ENCODE measurements at regions not wholly inside any gene's neighbourhood (a gene's known extent, or its start where the extent isn't known, plus 50 kb on each side); places are given as distances from the start of the nearest gene placed in this dataset.

DNA sequence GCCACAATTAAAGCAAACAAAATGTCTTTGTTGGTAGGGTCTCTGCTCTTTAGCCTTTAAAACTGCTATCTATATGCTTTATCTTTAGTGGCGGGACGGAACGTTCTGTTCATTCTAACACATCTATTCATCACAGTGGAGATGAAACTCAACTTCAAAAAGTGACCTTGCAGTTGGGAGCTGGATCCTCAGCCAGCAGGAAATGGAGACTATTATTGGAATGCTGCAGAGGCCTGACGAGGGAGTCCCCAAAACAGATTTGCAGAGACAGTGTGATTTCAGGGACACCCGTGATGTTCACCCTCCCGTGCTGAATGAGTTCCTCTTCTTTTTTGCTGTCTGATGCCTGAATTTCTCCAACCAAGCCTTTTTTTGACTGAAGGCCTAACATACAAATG is 306.0 kb upstream of the SHH start:
- no peak for DNase-seq

DNA sequence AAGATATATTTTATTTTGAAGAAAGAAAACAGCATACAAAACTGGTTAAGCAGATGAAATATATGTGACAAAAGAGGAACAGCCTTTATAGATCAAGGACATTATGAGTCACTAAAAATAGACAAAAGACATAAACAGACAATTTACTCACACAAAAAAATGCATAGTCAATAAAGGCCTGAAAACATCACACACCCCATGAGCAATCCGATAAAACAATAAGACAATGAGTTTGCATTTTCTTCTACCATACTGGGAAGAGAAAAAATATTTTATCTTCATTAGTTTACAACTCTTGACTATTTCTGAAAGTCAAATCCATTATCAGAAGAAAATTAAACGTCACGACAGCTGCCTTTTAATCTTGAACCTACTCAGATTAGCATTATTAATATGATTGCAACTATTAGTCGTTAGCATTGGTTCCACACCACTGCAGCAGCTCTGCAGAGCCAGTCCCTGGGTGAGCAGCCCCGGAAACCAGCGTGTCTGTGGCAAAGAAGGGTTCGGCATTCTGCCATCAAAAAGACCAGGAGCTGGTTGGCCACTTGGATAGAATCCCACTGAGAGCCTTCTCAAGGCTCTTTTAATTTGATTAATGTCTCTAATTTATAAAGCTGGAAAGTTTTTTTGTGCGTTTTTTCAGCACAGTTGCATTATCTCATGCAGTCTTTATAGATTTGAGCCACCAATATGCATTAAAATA is 305.4 kb upstream of the SHH start:
- no peak for DNase-seq

DNA sequence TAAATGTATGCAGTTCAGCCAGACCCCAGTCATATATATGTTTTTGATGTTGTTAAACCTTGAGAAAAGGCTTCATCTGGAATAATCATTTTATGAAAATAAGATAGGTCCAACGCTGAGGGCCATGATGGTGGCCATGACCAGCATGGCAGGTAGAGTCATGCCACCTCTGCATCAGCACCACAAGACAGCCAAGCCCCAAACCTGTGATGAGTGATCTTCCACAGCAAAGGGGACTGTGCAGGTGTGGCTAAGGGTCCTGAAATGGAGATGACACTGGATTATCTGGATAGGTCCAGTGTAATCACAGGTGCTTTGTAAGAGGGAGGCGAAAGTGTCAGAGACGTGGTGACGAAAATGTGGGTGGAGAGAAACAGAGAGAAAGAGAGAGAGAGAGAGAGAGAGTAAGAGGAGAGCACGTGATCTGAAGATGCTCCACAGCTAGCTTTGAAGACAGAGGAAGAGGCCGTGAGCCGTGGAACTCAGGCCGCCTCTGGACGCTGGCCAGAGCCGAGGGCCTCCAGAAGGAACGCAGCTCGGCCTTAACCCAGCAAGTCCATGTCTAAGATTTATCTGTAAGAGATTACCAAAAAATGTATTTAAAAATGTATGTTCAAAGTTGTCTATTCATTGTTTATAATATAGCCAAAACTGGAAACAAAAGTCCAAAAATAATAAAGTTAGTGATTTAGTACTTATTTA is 304.4 kb upstream of the SHH start:
- no peak for DNase-seq

DNA sequence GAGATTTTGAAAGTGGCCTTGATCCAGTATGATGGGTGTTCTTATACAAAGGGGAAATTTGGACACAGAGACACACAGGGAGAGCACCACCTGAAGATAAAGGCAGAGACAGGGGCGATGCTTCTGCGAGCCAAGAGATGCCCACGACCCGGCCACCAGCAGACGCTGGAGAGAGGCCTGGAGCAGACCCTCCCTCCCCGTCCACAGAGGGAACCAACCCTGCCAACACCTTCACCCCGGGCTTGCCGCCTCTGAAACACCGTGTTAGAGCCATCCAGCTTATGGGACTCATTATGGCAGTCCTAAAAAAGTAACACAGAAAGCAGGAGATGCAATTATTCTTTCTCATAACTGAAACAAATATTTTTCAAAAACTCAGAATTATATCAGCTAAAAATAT is 303.3 kb upstream of the SHH start:
- DNase-seq: no peak

DNA sequence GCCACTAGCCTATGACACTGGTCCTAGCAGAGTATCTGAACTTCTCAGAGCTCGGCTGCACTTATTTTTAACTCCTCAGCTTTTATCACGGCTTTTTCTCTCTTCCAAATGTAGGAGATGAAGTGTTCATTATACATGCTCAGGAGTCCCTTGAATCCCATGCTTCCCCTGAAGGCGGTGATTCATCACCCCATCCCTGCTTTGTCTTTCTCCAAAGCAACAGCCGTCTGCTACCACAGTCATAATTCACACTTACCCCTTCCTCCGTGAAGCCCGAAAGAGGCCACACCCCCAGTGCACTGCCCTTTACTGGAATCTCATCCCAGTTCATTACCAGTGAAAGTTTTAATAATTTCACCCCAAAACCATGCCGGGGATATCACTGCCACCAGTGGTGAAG is 301.5 kb upstream of the SHH start:
- no peak for DNase-seq

DNA sequence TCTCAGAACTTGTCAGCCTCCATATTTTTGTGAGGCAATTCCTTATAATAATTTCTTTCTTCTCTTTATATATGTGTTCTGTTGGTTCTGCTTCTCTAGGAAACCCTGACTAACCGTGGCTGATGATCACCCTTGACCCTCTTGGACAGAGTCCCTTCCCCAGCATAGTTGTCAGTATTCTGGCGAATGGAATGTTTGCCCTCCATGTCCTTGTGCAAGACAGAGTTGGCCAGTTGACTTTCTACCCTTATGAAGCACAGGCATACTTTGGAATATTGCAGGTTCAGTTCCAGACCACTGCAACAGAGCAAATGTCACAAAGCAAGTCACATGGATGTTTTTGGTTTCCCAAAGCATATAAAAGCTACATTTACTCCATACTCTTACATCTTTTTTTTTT is 297.7 kb upstream of the SHH start:
- DNase-seq: no peak

DNA sequence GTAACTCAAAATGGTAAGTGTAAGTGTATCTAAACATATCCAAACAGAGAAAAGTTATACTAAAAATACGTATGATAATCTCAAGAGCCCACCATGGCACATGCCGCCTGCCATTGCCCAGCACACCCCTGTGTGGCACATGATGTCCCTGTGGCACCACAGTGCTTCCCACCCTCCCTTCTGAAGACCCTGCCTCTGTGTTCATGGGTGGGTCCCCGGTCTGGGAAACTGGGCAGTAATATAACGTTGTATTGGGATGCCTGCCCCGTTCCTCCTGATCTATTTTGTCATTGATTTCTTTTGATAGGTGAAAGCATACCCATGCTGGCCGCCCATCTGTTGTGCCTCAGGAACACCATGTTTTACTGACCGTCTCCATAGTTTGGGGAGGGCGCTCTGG is 296.8 kb upstream of the SHH start:
- DNase-seq: no peak

DNA sequence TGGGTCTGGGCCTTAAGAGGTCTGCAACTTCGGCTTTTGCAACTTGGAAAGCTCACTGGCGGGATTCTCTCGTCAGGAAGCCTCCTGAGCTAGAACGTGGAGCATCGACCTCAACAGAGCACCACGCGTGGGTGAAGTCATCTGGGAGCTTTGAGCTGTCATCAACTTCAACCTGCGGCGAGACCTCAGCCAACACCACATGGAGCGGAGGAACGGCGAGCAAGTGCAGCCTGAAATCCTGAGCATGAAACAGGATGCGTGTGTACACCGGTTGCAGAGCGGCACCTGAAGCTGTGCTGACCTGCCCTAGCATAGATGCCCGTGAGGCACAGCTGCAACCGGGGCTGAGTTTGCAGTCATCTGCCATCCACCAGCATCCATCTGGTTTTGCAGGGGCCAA is 295.7 kb upstream of the SHH start:
- DNase-seq: no peak

DNA sequence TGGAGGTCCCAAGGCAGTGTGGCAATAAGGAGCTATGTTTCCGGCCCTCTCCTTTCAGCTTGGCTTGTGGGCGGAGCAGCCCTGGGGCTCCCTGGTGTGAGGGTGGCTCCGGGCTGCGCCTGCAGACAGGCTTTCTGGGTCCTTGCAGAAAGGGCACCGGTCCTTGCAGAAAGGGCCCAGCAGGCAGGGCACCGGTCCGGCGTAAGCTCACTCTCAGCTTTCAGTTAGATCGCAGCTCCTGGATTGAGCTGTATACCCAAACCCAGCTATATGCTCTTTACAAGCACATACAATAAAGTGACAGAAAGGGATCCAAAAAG is 293.8 kb upstream of the SHH start:
- no peak for DNase-seq

DNA sequence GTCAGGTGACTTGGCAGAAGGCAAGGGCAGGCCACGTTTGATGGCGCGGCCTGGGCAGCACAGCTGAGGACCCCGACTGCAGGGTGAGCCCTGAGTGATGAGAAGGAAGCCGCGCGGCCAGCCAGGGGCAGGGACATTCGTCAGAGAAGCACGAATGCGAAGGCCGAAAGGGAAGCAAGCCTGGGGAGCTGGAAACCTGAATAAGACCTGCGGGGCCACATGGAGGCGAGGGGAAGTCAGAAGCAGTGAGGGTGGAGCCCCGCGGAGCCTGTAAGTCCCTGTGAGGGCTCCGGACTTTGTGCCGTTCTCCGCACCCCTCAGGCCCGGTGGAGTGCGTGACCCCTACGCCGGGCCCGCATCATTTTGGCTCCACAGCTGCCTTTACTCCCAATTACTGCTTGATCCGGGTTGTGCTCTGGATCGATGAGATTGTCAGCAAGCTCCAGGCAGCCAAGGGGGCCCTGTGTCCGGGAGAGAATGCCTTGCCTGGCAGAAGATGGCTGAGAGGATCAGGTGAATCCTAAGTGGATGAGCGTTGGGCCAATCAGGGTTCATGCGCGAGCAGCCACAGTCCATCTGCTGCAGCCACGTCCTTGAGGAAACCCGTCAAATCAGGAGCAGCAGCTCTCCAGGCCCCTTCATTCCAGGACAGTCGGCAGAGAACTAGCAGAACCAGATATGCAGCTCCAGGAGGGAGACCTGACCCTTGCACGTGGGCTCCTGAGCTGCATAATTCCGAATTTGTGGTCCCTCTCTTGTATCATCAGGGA is 293.3 kb upstream of the SHH start:
- DNase-seq: no peak

DNA sequence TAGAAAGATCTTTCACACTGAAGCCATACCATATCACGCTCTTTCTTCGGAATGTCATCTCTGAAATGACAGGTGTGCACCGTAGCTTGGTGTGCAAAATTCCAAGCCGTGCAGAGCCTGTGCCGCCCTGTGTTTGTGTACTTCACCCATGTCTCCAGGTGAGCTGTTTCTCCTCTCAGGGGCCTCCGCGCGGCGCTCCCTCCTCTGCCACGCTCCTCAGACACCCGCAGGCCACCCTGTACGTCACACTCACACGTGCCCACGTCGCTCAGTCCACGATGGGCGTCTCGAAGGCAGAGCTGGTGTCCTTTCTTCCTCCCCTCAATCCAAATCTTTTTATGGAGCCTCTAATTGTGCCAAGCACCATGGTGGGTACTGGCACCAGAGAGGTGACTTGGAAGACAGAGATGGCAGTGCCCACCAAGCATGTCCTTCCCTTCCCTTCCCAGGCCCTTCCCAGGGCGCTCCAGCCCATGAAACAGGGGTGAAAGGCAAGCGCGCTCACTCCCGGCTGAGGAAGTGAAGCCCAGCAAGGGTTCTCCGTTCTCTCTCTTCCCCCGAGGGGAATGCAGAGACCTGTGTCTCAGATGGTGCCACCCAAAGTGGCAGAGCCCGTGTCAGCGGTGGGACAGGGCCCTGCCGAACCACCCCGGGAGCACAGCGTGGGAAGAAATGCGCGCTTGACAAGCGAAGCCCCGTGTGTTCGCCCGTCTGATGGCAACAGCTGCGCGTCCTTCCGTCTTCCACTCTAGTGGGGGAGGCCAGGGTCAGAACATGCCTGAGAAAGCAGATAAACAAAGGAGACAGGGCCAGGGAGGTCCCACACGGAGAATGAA is 292.5 kb upstream of the SHH start:
- DNase-seq: no peak

DNA sequence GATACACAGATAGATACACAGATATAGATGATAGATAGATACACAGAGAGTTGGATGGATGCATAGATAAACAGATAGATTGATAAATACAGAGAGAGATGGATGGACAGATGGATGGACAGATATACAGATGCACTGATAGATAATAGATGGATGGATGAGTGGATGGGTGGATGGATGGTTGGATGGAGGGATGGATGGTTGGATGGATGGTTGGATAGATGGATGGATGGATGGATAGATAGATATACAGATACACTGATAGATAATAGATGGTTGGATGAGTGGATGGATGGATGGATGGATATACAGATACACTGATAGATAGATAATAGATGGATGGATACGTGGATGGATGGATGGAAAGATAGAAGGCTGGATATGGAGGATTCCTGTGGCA is 290.0 kb upstream of the SHH start:
- no peak for DNase-seq

DNA sequence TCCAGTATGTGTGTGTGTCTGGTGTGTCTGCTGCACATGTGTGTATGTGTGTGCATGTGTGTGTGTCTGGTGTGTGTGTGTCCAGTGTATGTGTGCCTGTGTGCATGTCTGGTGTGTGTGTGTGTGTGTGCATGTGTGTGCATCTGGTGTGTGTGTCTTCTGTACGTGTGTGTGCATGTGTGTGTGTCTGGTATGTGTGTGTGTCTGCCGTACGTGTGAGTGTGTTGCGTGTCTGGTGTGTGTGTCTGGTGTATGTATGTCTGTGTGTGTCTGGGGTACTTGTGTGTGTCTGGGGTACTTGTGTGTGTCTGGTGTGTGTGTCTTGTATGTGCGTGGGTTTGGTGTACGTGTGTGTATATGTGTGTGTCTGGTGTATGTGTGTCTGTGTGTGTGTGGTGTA is 289.1 kb upstream of the SHH start:
- DNase-seq: no peak

DNA sequence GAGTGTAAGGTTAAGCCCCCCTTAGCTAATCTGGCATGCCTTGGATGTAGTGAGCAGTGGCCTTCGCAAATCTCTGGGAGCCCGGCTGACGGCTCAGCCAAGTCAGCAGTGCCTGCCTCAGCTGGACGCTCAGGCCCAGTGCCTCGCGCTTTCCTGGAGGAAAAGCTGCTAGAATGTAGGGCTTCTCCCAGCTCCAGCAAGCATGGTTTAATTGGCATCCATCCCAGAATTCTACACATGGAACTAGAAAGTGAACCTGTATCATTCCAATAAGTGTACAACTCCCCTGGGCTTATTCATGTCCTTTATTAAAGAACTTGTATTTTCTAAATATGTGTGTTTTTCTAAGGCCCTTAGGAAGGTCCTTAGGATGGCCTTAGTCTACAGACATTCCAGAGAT is 287.8 kb upstream of the SHH start:
- DNase-seq: no peak

DNA sequence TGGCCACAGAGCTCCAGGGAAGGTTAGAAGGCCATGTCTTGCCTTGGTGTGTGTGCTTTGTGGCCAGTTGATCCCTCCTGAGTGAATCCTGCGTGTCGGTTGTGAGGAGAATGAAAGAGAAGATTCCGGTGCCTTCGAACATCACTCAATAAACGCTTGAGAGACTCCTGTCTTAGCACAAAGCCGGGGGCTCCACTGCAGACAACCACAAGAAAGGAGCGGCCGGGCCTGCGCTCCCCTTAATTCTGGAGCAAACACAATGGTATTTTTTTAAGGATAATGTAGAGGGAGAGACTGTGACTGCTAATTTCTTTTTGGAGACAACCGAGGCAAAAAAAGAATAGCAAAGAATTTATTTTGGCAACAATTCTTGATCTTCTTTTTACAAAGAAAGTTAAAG is 286.8 kb upstream of the SHH start:
- DNase-seq: no peak

DNA sequence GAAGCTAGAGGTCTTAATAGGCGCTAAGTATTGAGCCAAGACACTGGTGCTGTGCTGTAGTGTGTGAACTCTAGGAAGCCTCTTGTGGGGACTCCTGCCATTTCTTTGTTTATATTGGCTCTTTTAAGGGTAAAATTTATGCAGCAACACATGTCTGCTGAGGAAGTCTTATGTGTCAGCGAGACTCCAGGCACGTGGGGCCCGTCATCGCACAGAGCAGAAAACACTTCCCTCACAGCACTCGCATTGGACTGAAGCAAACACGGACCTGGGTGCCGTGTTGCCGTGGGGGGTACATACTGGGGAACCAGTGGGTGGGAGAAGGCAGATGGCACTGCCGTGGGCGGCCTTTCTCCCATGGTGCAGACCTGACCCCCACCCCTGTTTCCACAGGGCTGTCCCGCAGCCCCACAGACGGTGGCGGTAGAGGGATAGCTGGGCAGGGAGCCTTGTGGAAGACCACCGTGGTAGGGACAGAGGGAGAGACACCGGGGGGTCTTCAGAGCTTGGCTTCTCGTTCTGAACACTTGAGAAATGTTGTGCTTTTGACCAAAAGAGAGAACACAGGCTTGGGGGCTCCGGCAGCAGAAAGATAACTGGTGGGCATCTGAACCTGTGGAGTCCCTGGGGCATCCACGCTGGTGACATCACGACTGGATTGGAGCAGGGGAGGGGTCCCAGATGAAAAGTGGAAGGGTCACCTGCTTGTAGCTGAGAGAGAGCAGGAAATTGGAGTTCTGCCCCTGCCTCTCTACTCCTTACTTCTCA is 284.7 kb upstream of the SHH start:
- DNase-seq: no peak

DNA sequence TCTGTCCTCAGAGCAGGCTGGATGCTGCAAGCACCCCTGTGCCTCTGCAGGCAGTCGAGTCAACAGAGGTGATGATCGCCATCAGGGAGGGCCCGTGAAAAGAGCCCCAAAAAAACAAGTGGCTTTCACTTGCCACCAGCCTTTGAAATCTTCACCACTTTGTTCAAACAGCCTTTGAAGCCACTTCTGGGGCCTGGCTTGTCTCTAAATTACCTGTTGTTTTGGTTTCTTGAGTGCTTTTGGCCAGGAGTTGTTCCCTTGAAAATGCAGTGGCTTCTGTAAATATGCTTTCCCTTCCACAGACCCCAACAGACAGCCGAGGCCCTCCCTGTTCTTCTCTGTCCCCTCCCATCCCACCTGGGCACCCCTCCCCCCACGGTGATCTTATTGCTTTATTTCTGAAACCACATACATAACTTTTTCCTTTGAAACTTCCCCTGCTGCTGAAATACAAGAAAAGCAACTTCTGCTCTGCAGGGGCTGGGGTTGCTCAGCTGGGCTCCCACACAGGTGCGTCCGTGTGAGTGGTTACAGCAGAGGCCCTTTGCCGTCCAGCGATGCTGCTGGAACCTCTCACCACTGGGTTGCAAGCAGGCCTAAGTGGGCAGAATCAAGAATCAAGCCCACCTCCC is 283.8 kb upstream of the SHH start:
- DNase-seq: no peak

DNA sequence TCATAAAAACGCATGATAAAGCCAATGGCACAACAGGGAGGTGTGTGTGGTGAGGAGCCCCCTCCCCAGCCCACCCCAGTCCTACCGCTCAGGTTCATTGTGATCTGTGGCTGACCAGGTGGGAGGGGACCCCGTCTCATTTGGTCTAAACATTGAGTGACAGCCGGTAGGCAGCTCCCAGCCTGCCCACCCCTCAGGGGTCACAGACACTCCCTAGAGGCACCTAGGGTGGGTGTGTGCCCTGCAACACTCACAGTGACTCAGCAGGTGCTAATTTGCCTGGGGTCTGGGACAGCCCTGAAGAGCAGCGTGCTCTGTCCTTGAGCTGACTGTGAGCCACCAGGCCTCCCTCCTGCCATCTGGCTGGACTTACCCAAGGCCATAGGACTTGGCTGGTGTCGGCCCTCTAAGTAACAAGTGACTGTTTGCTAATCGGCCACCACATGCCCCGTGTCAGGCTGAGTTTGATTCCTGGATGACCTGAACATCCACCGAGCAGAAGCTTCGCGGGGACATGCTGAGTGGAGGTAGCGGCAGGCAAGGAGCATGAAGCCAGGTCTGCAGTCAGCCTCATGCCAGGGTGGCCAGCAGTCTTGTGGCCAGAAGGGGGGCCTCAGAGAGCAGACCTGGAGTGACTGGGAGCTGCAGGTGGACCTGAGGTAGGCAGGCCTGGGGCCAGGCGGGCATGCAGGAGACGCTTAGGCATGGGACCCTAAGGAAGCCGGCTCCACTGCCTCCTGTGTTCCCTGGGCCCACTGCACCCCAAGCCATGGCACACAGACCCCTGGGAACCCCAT is 282.3 kb upstream of the SHH start:
- DNase-seq: no peak

DNA sequence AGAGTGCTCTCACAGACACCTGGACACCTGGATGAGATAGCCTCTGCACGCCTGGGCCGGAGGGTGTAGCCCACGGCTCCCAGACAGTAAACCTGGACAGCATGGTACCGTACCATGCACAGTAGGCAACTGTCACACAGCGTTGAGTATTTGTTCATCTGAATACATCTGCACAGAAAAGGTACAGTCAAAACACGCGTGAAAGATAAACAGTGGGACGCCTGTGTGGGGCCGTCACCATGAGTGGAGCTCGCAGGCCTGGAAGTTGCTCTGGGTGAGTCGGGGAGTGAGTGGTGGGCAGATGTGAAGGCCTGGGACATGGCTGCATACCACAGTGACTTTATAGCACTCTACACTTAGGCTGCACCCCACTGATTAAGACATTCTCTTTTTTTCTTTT is 280.0 kb upstream of the SHH start:
- no peak for DNase-seq

DNA sequence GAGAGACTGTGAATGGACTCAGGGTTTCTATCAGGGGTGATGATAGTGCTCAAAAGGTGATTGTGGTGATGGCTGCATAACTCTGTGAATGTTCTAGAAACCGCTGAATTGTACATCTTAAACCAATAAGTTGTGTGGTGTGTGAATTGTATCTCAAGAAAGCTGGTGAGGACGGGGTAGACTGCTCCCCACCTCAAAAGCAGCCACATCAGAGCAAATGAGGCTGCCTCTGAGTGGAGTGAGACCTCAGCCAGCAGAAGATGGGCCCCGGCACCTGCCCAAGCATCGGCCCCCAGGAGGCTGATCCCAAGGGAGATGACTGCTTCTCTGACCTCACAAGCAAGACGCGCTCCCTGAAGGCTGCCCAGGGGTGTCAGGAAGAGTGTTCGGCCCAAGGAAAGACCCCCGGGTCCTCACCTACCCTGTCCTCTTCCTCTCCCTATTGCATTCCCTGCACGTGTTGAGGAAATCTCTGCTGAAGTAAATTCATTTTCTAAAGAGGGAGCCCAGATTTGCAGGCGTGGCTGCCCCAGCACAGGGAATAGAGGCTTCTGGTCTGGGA is 279.3 kb upstream of the SHH start:
- no peak for DNase-seq

DNA sequence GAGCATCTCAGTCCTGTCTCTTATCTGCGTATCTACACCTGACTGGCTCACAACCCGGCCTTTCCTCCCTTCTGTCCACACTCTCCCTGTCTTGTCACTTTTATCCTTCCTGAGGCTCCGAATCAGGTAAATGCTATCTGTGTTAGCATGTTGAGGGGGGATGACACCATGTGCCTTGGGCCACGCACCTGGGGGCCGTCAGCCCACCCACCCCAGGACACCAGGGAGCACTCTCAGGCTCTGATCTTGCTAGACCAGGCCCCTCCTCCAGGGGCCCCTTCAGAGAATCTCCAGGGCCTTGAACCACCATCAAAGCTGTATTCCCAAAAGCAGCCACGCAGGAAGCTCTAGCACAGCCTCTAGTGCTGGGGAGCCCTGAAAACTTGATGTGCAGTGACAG is 278.7 kb upstream of the SHH start:
- DNase-seq: no peak

Measured in hematopoietic multipotent progenitor cell treated with erythropoietin and hydrocortisone succinate and interleukin-3 and kit ligand, for 8 days (in vitro differentiated cells).